DMS79 treated with DMSO at 0.1 percent for 48 hours (cell line): ENCODE measurements at regions not wholly inside any gene's neighbourhood (a gene's known extent, or its start where the extent isn't known, plus 50 kb on each side); places are given as distances from the start of the nearest gene placed in this dataset.
A peak's percentile ranks its signal among the peaks of the same experiment; 100 is the strongest.
"Not testable (repeated sequence)": the region's sequence is repeated elsewhere in the genome, so short reads cannot be mapped to it uniquely, and the experiment has no call there.

ENCODE experiments used
- DNase-seq: peaks from one replicate; lab custom pipeline; 2025; lab: John Stamatoyannopoulos, UW

- DNase-seq, result no peak
Observed at GRCh38 chr6:141394125-141394536, 738.6 kb upstream of the GJE1 start.

- DNase-seq, result no peak
Observed at GRCh38 chr6:141393405-141394124, 739.2 kb upstream of the GJE1 start.

GRCh38 chr6:141391135-141391534 is 741.6 kb upstream of the GJE1 start:
- not testable (repeated sequence) for DNase-seq

GRCh38 chr6:141388666-141389065 is 744.1 kb upstream of the GJE1 start:
- no peak for DNase-seq

- no peak for DNase-seq
Observed at GRCh38 chr6:141370438-141370837, 762.3 kb upstream of the GJE1 start.

- DNase-seq, result not testable (repeated sequence)
Observed at GRCh38 chr6:141366796-141367195, 765.9 kb upstream of the GJE1 start.

GRCh38 chr6:141364694-141365093 is 768.0 kb upstream of the GJE1 start:
- DNase-seq, result no peak

GRCh38 chr6:141364232-141364631 is 768.5 kb upstream of the GJE1 start:
- DNase-seq, result no peak

- DNase-seq, result no peak
Observed at GRCh38 chr6:141361559-141361958, 771.2 kb upstream of the GJE1 start.

GRCh38 chr6:141359953-141360352 is 772.8 kb upstream of the GJE1 start:
- no peak for DNase-seq

GRCh38 chr6:141354191-141354955 is 778.4 kb upstream of the GJE1 start:
- DNase-seq, result no peak

GRCh38 chr6:141351721-141352120 is 781.0 kb upstream of the GJE1 start:
- no peak for DNase-seq

- DNase-seq, result no peak
Observed at GRCh38 chr6:141349710-141350109, 783.0 kb upstream of the GJE1 start.

- no peak for DNase-seq
Observed at GRCh38 chr6:141347906-141348492, 784.7 kb upstream of the GJE1 start.

- DNase-seq, result no peak
Observed at GRCh38 chr6:141347086-141347485, 785.6 kb upstream of the GJE1 start.

- DNase-seq, result no peak
Observed at GRCh38 chr6:141346535-141346934, 786.2 kb upstream of the GJE1 start.

GRCh38 chr6:141337191-141337590 is 795.5 kb upstream of the GJE1 start:
- DNase-seq, result no peak

- DNase-seq, result no peak
Observed at GRCh38 chr6:141335477-141336273, 797.0 kb upstream of the GJE1 start.

GRCh38 chr6:141326925-141327324 is 805.8 kb upstream of the GJE1 start:
- no peak for DNase-seq

GRCh38 chr6:141326426-141326825 is 806.3 kb upstream of the GJE1 start:
- DNase-seq, result no peak

- peak; percentile 19 for DNase-seq
Observed at GRCh38 chr6:141321493-141322347, 811.0 kb upstream of the GJE1 start.
